ENCODE measurements at regions not wholly inside any gene's neighbourhood (a gene's known extent, or its start where the extent isn't known, plus 50 kb on each side); places are given as distances from the start of the nearest gene placed in this dataset.

DNA sequence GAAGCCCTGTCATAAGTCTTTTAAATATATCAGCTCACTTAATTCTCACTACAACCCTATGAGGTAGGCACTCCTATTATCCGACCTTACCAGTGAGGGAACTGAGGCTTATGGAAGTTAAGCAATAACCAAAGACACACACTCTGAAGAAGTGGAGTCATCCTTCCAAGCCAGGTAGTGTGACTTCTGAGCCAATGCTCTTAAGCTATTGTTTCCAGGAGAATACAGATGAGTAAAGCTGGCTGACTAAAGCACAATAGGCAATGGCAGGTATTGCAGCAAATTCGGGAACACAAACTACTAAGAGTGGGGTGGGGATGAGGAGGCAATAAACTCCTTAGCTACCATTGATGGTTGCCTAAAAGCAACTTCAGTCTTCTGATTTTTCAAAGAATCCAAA lies 81.8 kb upstream of the KIT start:
- WGBS, 2 experiments (ENCODE audit: extremely low coverage in 2 of 2, insufficient read length in 1 of 2) = no CpG with 5 or more reads among the region's 2 CpGs
- H3K14ac ChIP-seq (replicated peaks; ENCODE audit: low read depth, low read length) = no peak overlapping the region
- in situ Hi-C loops (cut with MboI; ENCODE audit: low sequenced_read_pairs) = no loop called here
- CTCF ChIA-PET = no interaction called here
- TF ChIP-seq CEBPB (IDR thresholded peaks at IDR 0.05; ENCODE audit: low read depth, low read length) = no peak
- no peak for TF ChIP-seq RCOR1 (IDR thresholded peaks at IDR 0.05; ENCODE audit: insufficient replicate concordance, low read length)
- TF ChIP-seq, protein P1, sequence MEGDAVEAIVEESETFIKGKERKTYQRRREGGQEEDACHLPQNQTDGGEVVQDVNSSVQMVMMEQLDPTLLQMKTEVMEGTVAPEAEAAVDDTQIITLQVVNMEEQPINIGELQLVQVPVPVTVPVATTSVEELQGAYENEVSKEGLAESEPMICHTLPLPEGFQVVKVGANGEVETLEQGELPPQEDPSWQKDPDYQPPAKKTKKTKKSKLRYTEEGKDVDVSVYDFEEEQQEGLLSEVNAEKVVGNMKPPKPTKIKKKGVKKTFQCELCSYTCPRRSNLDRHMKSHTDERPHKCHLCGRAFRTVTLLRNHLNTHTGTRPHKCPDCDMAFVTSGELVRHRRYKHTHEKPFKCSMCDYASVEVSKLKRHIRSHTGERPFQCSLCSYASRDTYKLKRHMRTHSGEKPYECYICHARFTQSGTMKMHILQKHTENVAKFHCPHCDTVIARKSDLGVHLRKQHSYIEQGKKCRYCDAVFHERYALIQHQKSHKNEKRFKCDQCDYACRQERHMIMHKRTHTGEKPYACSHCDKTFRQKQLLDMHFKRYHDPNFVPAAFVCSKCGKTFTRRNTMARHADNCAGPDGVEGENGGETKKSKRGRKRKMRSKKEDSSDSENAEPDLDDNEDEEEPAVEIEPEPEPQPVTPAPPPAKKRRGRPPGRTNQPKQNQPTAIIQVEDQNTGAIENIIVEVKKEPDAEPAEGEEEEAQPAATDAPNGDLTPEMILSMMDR (conservative IDR thresholded peaks at IDR 0.05; ENCODE audit: low read depth, low read length) = no peak
- no peak for TF ChIP-seq MAFK (IDR thresholded peaks at IDR 0.05; ENCODE audit: low read depth, low read length)
- no peak for TF ChIP-seq POLR2A (IDR thresholded peaks at IDR 0.05; ENCODE audit: low read depth, low read length)
- no peak for TF ChIP-seq MXI1 (IDR thresholded peaks at IDR 0.05; ENCODE audit: borderline replicate concordance, low read depth, low read length)
- no peak for TF ChIP-seq CHD1 (IDR thresholded peaks at IDR 0.05; ENCODE audit: low read depth, low read length)
- TF ChIP-seq, protein P2, sequence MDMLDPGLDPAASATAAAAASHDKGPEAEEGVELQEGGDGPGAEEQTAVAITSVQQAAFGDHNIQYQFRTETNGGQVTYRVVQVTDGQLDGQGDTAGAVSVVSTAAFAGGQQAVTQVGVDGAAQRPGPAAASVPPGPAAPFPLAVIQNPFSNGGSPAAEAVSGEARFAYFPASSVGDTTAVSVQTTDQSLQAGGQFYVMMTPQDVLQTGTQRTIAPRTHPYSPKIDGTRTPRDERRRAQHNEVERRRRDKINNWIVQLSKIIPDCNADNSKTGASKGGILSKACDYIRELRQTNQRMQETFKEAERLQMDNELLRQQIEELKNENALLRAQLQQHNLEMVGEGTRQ (IDR thresholded peaks at IDR 0.05; ENCODE audit: low read depth, low read length) = no peak
- TF ChIP-seq FOS (IDR thresholded peaks at IDR 0.05; ENCODE audit: low read depth, low read length) = no peak
- TF ChIP-seq RFX5 (IDR thresholded peaks at IDR 0.05; ENCODE audit: low read depth, low read length) = no peak
- no peak for TF ChIP-seq RAD21 (IDR thresholded peaks at IDR 0.05; ENCODE audit: low read length)
- TF ChIP-seq SMC3 (IDR thresholded peaks at IDR 0.05; ENCODE audit: low read depth, low read length) = no peak
- no peak for TF ChIP-seq MAZ (IDR thresholded peaks at IDR 0.05; ENCODE audit: borderline replicate concordance, low read depth, low read length)
- TF ChIP-seq BHLHE40 (IDR thresholded peaks at IDR 0.05; ENCODE audit: low read depth, low read length) = no peak
- TF ChIP-seq, protein P3, sequence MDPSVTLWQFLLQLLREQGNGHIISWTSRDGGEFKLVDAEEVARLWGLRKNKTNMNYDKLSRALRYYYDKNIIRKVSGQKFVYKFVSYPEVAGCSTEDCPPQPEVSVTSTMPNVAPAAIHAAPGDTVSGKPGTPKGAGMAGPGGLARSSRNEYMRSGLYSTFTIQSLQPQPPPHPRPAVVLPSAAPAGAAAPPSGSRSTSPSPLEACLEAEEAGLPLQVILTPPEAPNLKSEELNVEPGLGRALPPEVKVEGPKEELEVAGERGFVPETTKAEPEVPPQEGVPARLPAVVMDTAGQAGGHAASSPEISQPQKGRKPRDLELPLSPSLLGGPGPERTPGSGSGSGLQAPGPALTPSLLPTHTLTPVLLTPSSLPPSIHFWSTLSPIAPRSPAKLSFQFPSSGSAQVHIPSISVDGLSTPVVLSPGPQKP (IDR thresholded peaks at IDR 0.05; ENCODE audit: borderline replicate concordance, low read depth, low read length) = no peak
- no peak for TF ChIP-seq NFE2L2 (IDR thresholded peaks at IDR 0.05; ENCODE audit: low read depth, low read length)
- no peaks in the 10 kb centered on the region for H3K4me1 ChIP-seq (ENCODE audit: control insufficient read depth, insufficient read depth, low read length)
- ATAC-seq (ENCODE audit: low read depth) (no peak), DNase-seq (no peak)
- H3K18ac ChIP-seq (ENCODE audit: low read depth, low read length) = no peak overlapping the region
- H4K8ac ChIP-seq (ENCODE audit: low read depth in 2 of 2, low read length in 2 of 2) = no peak overlapping the region
- POLR2A ChIA-PET (ENCODE audit: unreplicated experiment) = no interaction called here
- H3K27ac ChIP-seq (ENCODE audit: insufficient read depth, low read length) = no peak overlapping the region
- H3K9me1 ChIP-seq (ENCODE audit: insufficient read depth, low read length) = no peaks in the 10 kb centered on the region
- H2BK15ac ChIP-seq (ENCODE audit: low read depth, low read length) = no peak overlapping the region
- dilution Hi-C loops (cut with HindIII; ENCODE audit: low sequenced_read_pairs, unreplicated experiment) = no loop called here
- H3K9ac ChIP-seq (ENCODE audit: low read depth, low read length) = no peak overlapping the region
- H2BK5ac ChIP-seq (ENCODE audit: low read depth, low read length, poor library complexity, severe bottlenecking) = no peak overlapping the region
- H3K27me3 ChIP-seq (ENCODE audit: control insufficient read depth, insufficient read depth, low read length) = no peaks in the 10 kb centered on the region
- no peak overlapping the region for H3K4me2 ChIP-seq (ENCODE audit: low read depth, low read length)
- no peak overlapping the region for H3K23ac ChIP-seq (ENCODE audit: low read depth, low read length)
- BruUV-seq (replicated peaks) = no TSS peak
- no peak overlapping the region for H4K91ac ChIP-seq (ENCODE audit: insufficient read depth, low read depth, low read length)
- no peak overlapping the region for H3K4ac ChIP-seq (ENCODE audit: low read depth, low read length)
- no peak overlapping the region for H2AK9ac ChIP-seq (replicated peaks; ENCODE audit: low read depth, low read length, poor library complexity)
- no peaks in the 10 kb centered on the region for H4K20me1 ChIP-seq (ENCODE audit: insufficient read depth, low read length)
- H2AFZ ChIP-seq (replicated peaks; ENCODE audit: low read length, poor library complexity) = no peak overlapping the region
- intact Hi-C loops (cut with micrococcal nuclease) = no loop called here
- H3K56ac ChIP-seq (ENCODE audit: extremely low read depth, insufficient read depth, low read length) = no peak overlapping the region
- H3K9me3 ChIP-seq (ENCODE audit: control insufficient read depth, insufficient read depth, low read length) = no peaks in the 10 kb centered on the region
- H2BK120ac ChIP-seq (ENCODE audit: low read depth, low read length) = no peak overlapping the region
- no peaks in the 10 kb centered on the region for H3K36me3 ChIP-seq (ENCODE audit: control insufficient read depth, insufficient read depth, low read length)
- no peaks in the 10 kb centered on the region for H3K79me1 ChIP-seq (ENCODE audit: low read depth in 1 of 2, low read length in 2 of 2)
- H4K5ac ChIP-seq (ENCODE audit: low read depth, low read length) = no peak overlapping the region
- no peak overlapping the region for H3K4me3 ChIP-seq (ENCODE audit: insufficient read depth, low read depth, low read length)
- H2AK5ac ChIP-seq (ENCODE audit: low read depth, low read length) = no peak overlapping the region
- H2BK20ac ChIP-seq (ENCODE audit: low read depth, low read length) = no peak overlapping the region

Data from IMR-90 (cell line).